IMR-90 (cell line): ENCODE measurements at regions not wholly inside any gene's neighbourhood (a gene's known extent, or its start where the extent isn't known, plus 50 kb on each side); places are given as distances from the start of the nearest gene placed in this dataset.

Experiments used
- ATAC-seq: fragments of 200-7000 bp; cut with Tn5 transposase; 2 replicates; pipeline ENCODE4 v1.9.1; 2020; ENCODE audit warnings: low read depth, mild to moderate bottlenecking, moderate library complexity
- BruUV-seq: library from RNA; stranded (reverse); fragments of 400-500 nt; replicated peaks from 2 replicates; lab custom pipeline; 2021; lab: Mats Ljungman, UMichigan
- CTCF ChIA-PET: fragments of 300-600 bp; formaldehyde crosslinking; extraction: SDS; loops from one replicate; lab custom pipeline; 2021; ENCODE audit warnings: antibody characterized with exemption; lab: Yijun Ruan, JAX
- POLR2A ChIA-PET: fragments of 300-600 bp; sonication (Branson Sonifier 250); formaldehyde crosslinking; loops from one replicate; lab custom pipeline; 2022; ENCODE audit warnings: antibody characterized with exemption; ENCODE audit not compliant: unreplicated experiment; lab: Charles Lee
- DNase-seq: peaks from one replicate; pipeline ENCODE4 v3.0.0; 2013
- H2AFZ ChIP-seq: replicated peaks from 2 replicates; pipeline ENCODE3; 2013; ENCODE audit warnings: low read length, mild to moderate bottlenecking; ENCODE audit not compliant: poor library complexity
- H2AK5ac ChIP-seq: 2 replicates; pipeline ENCODE4 v1.6.1; 2013; ENCODE audit warnings: low read depth, low read length, inconsistent platforms
- H2AK9ac ChIP-seq: replicated peaks from 2 replicates; pipeline ENCODE3; 2013; ENCODE audit warnings: mild to moderate bottlenecking, low read depth, low read length, moderate library complexity; ENCODE audit not compliant: poor library complexity
- H2BK120ac ChIP-seq: 2 replicates; pipeline ENCODE4 v1.6.1; 2013; ENCODE audit warnings: low read depth, low read length, inconsistent platforms
- H2BK15ac ChIP-seq: 3 replicates; pipeline ENCODE4 v1.6.1; 2013; ENCODE audit warnings: low read depth, low read length, inconsistent platforms
- H2BK20ac ChIP-seq: 2 replicates; pipeline ENCODE4 v1.6.1; 2013; ENCODE audit warnings: low read depth, mild to moderate bottlenecking, inconsistent platforms, low read length, moderate library complexity
- H2BK5ac ChIP-seq: 2 replicates; pipeline ENCODE4 v1.6.1; 2013; ENCODE audit warnings: mild to moderate bottlenecking, low read depth, low read length, inconsistent platforms; ENCODE audit not compliant: poor library complexity, severe bottlenecking
- H3K14ac ChIP-seq: replicated peaks from 2 replicates; pipeline ENCODE4 v1.6.1; 2013; ENCODE audit warnings: low read depth, low read length, inconsistent platforms
- H3K18ac ChIP-seq: 2 replicates; pipeline ENCODE4 v1.6.1; 2013; ENCODE audit warnings: low read depth, low read length, control low read depth
- H3K23ac ChIP-seq: 2 replicates; pipeline ENCODE4 v1.6.1; 2013; ENCODE audit warnings: low read depth, low read length, inconsistent platforms
- H3K27ac ChIP-seq: 2 replicates; pipeline ENCODE4 v1.5.1; 2013; ENCODE audit warnings: mild to moderate bottlenecking, control low read depth, low read length; ENCODE audit not compliant: insufficient read depth
- H3K27me3 ChIP-seq: 2 replicates; pipeline ENCODE4 v1.6.1; 2013; ENCODE audit warnings: low read length; ENCODE audit not compliant: control insufficient read depth, insufficient read depth
- H3K36me3 ChIP-seq: 2 replicates; pipeline ENCODE4 v1.6.1; 2013; ENCODE audit warnings: low read length, mixed read lengths; ENCODE audit not compliant: control insufficient read depth, insufficient read depth
- H3K4ac ChIP-seq: 2 replicates; pipeline ENCODE4 v1.6.1; 2013; ENCODE audit warnings: low read depth, low read length, inconsistent platforms
- H3K4me1 ChIP-seq: 2 replicates; pipeline ENCODE4 v1.6.1; 2013; ENCODE audit warnings: low read length, mixed read lengths; ENCODE audit not compliant: control insufficient read depth, insufficient read depth
- H3K4me2 ChIP-seq: 2 replicates; pipeline ENCODE4 v1.6.1; 2013; ENCODE audit warnings: low read depth, mild to moderate bottlenecking, control low read depth, low read length, moderate library complexity
- H3K4me3 ChIP-seq: 2 replicates; pipeline ENCODE4 v1.5.1; 2013; ENCODE audit warnings: low read depth, mild to moderate bottlenecking, control low read depth, low read length, moderate library complexity; ENCODE audit not compliant: insufficient read depth
- H3K56ac ChIP-seq: 2 replicates; pipeline ENCODE4 v1.6.1; 2013; ENCODE audit warnings: low read length, inconsistent platforms; ENCODE audit not compliant: insufficient read depth; ENCODE audit errors: extremely low read depth
- H3K79me1 ChIP-seq, 2 experiments: 2 replicates each; pipeline ENCODE4 v1.6.1; 2013; ENCODE audit warnings: low read length in 2 of 2, inconsistent platforms in 1 of 2, low read depth in 1 of 2
- H3K9ac ChIP-seq: 2 replicates; pipeline ENCODE4 v1.6.1; 2013; ENCODE audit warnings: low read depth, low read length, control low read depth
- H3K9me1 ChIP-seq: 2 replicates; pipeline ENCODE4 v1.6.1; 2013; ENCODE audit warnings: low read length, inconsistent platforms; ENCODE audit not compliant: insufficient read depth
- H3K9me3 ChIP-seq: 2 replicates; pipeline ENCODE4 v1.6.1; 2013; ENCODE audit warnings: low read length; ENCODE audit not compliant: control insufficient read depth, insufficient read depth
- H4K20me1 ChIP-seq: 2 replicates; pipeline ENCODE4 v1.6.1; 2013; ENCODE audit warnings: low read length, inconsistent platforms; ENCODE audit not compliant: insufficient read depth
- H4K5ac ChIP-seq: 2 replicates; pipeline ENCODE4 v1.6.1; 2013; ENCODE audit warnings: mild to moderate bottlenecking, low read depth, low read length, control low read depth
- H4K8ac ChIP-seq, 2 experiments: 2 replicates each; pipeline ENCODE4 v1.6.1; 2013; ENCODE audit warnings: low read depth in 2 of 2, low read length in 2 of 2, control low read depth in 1 of 2, inconsistent platforms in 1 of 2
- H4K91ac ChIP-seq: 2 replicates; pipeline ENCODE4 v1.6.1; 2013; ENCODE audit warnings: low read depth, low read length, inconsistent platforms; ENCODE audit not compliant: insufficient read depth
- CEBPB ChIP-seq: IDR thresholded peaks from 2 replicates; pipeline ENCODE4 v1.6.1; 2012; ENCODE audit warnings: low read depth, low read length, improper control_type of control experiment
- CHD1 ChIP-seq: IDR thresholded peaks from 2 replicates; pipeline ENCODE4 v1.6.1; 2012; ENCODE audit warnings: low read depth, low read length, improper control_type of control experiment
- NFE2L2 ChIP-seq: fragments of 150-350 bp; IDR thresholded peaks from 2 replicates; pipeline ENCODE4 v1.6.1; 2016; ENCODE audit warnings: low read depth, mild to moderate bottlenecking, low read length
- RFX5 ChIP-seq: IDR thresholded peaks from 2 replicates; pipeline ENCODE4 v1.8.0; 2012; ENCODE audit warnings: low read depth, mild to moderate bottlenecking, low read length, moderate library complexity
- dilution Hi-C: fragments of 300-500 bp; cut with HindIII; formaldehyde crosslinking; loops from one replicate; pipeline ENCODE4 v1.14.3; 2018; ENCODE audit warnings: low sequenced_read_pairs; ENCODE audit not compliant: unreplicated experiment
- in situ Hi-C: fragments of 300-500 bp; cut with MboI; formaldehyde crosslinking; loops from 3 replicates; pipeline ENCODE4 v1.14.3; 2019; ENCODE audit warnings: low sequenced_read_pairs, inconsistent platforms, mixed read lengths
- intact Hi-C: fragments of 100-400 bp; cut with micrococcal nuclease; formaldehyde crosslinking; loops from 2 replicates; pipeline ENCODE4 v1.10.0; 2022

DNA sequence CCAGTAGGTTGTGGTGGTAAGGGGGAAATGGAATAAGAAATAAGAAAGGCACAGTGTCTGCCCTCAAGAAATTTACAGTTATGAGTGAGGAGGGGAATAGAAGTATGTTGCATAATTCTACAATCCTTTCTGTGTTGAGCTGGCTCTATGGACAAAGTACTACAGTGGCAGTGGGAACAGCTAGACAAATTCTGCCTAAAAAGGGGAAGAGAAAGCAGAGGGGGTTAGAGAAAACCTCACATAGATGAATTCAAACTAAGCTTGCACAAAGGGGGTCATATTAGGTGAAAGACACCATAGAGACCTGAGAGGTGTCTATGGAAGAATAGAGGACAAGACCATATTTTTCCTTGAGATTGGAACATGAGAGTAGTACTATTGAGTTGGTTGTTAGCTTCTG is 146.9 kb upstream of the VGLL2 start:
- Histone ChIP-seq H2AFZ (no peak overlapping the region), H3K4me1 (no peaks in the 10 kb centered on the region), H2AK5ac (no peak overlapping the region), H3K36me3 (no peaks in the 10 kb centered on the region), H4K91ac (no peak overlapping the region), H3K56ac (no peak overlapping the region), H3K23ac (no peak overlapping the region), H3K14ac (no peak overlapping the region), H2BK15ac (no peak overlapping the region), H3K79me1 (no peaks in the 10 kb centered on the region), H3K27me3 (no peaks in the 10 kb centered on the region), H3K9me3 (0 out of 2 replicates have a peak, but pooled peaks cover 2% of the 10 kb centered on the region), H3K4me3 (no peak overlapping the region), H3K9me1 (no peaks in the 10 kb centered on the region), H2BK5ac (no peak overlapping the region), H2BK20ac (no peak overlapping the region), H3K18ac (no peak overlapping the region), H4K5ac (no peak overlapping the region), H3K9ac (no peak overlapping the region), H2BK120ac (no peak overlapping the region), H4K8ac (no peak overlapping the region), H3K27ac (no peak overlapping the region), H3K4me2 (no peak overlapping the region), H3K4ac (no peak overlapping the region), H4K20me1 (no peaks in the 10 kb centered on the region), H2AK9ac (no peak overlapping the region)
- dilution Hi-C loops (no loop called here), intact Hi-C loops (no loop called here), in situ Hi-C loops (no loop called here)
- DNase-seq (no peak), ATAC-seq (no peak)
- BruUV-seq = no TSS peak
- ChIA-PET POLR2A (no interaction called here), CTCF (no interaction called here)
- TF ChIP-seq RFX5 (no peak), CHD1 (no peak), NFE2L2 (no peak), CEBPB (no peak)
